NCI-H2029 treated with DMSO at 0.1 percent for 48 hours (cell line): ENCODE measurements at regions not wholly inside any gene's neighbourhood (a gene's known extent, or its start where the extent isn't known, plus 50 kb on each side); places are given as distances from the start of the nearest gene placed in this dataset.

ENCODE experiments used
- DNase-seq: peaks from one replicate; lab custom pipeline; 2025; lab: John Stamatoyannopoulos, UW

DNA sequence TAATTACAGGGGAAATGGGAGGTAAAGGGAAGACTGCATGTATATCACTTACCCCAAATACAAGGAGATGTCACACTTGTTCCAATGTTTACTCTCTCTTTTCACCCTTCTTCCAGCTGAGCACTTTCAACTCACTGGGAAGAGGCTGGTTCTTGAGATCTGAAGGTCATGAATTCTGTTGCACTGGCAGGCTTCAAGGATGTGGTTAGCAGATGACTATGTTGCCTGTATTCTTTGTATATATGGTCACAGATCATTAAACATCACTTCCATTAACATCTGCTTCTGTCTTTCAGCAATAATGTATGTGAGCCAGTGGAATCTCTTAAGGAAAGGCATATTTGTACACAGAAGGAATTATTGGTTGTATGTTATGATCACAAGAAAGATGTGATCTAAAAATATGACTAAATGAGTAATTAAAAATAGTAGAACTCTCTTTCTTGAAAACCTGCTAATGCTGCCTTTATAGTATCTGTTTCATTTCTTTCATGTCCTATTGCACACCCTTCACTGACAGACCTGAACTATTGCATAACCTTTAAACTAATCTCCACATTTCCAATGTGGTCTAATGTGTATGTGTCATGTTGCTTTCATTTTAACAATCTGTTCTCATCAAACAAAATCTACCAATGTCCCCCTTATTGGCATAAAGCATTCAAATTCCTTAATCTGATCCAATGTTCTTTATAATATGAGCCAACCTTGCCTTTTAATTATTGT is 131.4 kb upstream of the EPHA7 start:
- DNase-seq = peak; percentile 45

DNA sequence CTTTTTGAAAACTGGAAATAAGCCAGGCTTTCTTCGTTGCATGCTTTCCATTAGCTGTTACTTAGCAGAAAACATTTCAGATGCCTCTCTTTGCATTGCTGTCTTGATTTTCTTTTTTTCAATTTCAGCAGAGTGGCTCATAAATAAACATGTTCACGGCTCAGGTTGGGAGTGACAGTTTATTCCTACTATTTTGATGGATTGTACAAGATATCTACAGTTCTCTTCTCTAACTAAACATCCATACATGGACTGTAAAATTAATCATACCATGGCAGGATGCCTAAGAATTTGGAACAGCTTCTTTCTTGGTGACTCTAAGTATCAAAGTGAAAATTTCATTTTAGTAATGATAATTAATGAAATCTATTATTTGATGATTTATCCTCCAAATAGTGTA is 130.5 kb upstream of the EPHA7 start:
- DNase-seq = no peak

DNA sequence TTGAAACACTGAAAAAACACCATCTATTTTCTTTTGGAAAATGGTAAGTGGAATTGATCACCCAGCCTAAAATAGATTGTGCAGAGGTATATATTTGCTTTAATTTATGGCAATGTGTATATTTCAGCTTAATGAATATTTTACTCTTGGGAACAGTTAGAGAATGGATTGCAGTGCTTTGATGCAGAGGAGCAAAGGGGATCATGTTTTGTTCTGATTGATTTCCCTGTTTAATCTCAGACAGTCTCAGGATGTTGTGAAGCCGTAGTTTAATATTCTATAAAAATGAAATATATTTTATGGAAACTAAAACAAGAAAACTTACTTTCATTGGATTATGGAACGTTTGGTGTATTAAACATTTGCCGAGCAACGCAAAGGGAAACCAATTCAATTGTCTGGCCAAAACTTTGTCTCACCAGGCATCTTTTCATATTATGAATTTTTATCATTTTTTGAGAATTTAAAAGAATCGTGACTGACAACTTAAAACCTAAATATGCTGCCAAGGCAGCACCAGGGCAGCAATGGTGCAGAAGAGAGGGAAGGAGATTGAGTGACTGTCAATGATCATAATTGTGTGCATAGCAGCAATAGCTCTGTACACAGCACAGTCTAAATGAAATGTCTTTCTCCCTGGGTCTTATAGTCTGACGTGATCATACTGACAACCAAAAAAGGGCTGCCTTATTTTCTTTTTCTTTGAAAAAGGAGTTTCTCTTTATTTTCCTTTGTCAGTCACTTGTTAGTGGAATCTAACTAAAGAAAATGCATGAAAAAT is 105.5 kb upstream of the EPHA7 start:
- DNase-seq = no peak

DNA sequence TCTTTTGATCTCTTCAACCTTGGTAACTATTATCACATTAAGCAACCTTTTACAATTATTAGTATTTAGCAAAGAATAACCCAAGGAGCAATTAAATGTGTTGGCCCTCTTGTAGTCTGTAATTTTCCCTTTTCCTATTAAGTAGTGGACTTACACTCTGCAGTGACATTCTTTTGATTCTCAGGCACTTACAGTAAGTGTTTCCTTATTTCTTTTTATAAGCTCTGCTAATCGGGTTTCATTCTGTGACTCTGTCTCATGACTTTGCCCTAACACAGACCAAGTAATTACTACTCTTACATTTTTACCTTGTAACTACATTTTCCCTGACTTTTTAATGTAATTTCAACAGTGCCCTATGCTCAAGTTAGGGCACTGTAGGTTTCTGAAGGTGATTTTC is 104.0 kb upstream of the EPHA7 start:
- no peak for DNase-seq

DNA sequence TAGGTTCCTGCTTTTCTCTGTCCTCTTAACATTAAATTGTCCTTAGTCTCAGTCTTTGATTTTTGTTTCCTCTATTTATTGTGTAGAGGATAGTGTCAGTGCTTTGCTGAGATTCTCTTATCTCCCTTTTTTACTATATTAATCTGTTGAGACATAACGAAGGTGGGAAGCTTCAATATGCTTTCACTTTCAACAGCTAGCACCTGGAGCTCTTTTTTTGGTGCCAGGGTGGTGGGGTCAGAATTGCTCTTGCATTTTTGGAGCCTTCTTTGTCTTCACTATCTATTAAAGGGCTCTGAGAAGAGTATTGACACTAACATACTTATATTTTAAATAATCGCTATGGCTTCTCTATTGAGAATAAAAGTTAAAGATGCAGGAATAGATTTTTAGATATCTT is 97.1 kb upstream of the EPHA7 start:
- peak; percentile 49 for DNase-seq

DNA sequence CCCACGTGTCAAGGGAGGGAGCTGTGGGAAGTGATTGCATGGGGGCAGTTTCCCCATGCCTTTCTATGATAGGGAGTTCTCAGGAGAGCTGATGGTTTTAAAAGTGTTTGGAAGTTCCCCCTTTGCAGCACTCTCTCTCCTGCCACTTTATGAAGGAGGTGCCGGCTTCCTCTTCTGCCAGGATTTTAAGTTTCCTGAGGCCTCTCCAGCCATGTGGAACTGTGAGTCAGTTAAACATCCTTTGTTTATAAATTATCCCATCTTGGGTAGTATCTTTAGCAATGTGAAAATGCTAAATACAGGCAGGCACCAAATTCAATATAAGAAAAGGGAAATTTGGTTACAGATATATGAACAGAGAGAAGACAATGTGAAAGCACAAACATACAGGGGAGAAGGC is 96.4 kb upstream of the EPHA7 start:
- DNase-seq = no peak

DNA sequence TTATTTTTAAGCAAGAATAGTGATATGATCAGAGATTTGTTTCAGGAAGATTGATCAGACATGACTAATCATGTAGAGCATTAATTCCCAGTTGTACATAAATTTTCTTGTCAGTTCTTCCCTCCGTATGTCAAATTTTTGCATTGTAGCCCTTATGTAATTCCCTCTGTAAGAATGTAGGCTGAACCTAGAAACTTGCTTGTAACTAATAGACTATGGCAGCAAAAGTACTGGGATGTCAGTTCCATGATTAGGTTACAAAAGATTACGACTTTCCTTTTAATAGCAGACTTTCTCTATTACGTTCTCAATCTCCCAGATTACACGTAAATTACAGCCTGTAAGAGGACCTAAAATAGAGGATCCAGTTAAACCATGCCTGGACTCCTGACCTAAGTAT is 79.4 kb upstream of the EPHA7 start:
- DNase-seq = no peak

DNA sequence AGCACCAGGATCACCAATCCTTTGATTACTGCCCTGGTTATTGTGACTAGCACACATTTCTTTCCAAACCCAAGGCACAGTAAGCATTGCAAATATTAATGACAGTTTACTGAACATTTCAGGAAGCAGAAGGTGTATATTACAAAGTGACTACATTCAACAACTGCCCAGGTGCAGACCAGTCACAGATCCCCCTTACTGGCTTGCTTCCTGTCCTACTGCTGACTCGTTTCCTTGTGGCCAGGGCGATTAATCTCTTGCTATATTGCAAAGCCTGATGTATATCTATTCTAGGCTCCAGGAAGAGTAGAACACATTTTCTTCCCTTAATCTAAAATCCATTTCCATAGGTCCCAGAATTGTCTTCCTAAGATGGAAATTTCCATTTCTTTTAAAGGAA is 77.2 kb upstream of the EPHA7 start:
- no peak for DNase-seq

DNA sequence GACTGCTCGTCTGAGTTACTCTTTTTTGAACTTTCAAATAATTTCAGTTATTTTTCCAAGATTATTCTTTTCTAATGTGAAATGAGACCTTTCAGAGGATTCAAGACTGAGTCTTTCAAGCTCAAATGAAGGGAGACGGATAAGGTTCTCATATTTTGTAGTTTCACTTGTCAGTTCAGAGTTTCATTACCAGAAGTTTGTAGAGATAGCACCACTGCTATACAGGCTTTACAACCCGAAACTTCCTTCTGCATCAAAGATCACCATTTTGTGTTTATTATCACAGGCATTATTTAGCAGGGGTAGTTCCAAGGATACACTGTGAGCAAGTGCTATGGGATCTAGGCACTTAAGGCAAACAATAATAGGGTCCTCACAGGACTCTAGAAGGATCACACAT is 74.7 kb upstream of the EPHA7 start:
- DNase-seq = no peak

DNA sequence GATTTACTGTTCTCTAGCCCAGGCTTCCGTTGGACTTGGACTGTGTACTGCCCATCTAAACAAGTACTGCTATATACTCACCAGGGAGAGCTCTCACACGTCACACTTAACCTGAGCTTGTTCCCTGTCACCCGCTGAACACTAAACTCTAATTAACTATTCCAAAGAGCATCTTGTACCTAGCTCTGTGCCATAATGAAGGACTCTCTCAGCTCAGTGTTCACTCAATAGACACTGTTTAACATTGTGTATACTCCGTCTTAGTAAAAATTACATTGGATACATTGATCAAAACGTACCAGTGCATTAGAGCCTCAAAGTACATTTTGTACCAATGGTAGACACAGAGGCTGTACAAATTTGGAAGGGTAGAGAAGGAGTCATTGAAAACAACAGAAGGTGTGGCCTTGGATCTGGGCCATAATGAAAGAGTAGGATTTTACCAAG is 55.4 kb upstream of the EPHA7 start:
- no peak for DNase-seq

DNA sequence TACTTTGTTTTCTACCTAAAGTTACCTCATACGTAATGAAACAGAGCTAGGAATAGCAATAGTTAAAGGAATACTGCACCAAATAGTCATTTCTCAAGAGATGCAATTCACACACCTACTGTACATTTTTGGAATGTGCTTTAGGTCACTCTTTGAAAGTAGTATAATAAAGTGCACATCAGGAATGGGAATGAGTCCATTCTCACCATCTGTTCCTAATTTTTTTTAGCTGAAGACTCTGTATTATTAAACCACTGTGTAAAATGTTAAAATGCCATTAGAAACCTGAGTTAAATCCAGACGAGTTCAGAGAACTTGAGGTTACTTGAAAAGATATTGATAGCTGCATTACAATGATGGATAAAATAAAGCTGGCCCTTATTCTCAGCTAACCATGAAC is 51.9 kb upstream of the EPHA7 start:
- DNase-seq = no peak
